ENCODE measurements at regions not wholly inside any gene's neighbourhood (a gene's known extent, or its start where the extent isn't known, plus 50 kb on each side); places are given as distances from the start of the nearest gene placed in this dataset.
"Not testable (repeated sequence)": the region's sequence is repeated elsewhere in the genome, so short reads cannot be mapped to it uniquely, and the experiment has no call there.

DNA sequence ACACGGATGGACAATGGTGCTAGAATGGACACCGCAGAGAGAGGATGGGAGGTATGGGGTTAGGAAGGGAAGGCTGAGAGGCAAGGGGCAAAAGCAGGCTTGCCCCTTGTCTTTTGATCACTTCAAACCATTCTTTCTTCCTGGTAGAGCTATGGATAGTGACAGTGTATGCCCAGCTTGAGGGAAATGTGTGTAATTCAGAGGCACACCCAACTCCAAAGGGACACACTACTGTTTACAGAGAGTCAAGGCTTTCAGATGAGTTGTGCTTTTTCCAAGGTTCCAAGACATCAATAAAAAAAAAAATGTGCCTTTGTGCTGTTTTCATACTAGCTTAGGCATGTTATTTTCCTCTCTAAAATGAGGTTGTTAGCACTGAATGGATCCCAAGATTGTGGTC, 185.0 kb downstream of the MCHR2 start:
- DNase-seq = no peak

DNA sequence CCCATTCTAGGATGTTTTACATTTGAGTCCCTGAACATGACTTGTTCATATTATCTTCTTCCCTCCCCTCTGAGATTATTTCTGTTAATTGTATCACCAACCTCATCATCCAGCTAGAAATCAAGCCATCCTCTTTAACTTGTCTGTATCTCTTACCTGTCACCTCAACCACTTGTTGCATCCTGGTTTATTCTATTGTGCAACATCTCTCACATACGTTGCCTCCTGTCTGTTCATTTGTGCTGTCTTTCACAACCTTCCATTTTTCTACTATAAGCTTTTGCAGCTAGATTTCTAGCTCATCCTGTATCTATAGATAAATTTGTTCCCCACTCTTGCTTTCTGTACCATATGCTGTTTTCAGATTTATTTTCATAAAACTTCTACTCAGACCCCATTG, 183.7 kb downstream of the MCHR2 start:
- DNase-seq = no peak

DNA sequence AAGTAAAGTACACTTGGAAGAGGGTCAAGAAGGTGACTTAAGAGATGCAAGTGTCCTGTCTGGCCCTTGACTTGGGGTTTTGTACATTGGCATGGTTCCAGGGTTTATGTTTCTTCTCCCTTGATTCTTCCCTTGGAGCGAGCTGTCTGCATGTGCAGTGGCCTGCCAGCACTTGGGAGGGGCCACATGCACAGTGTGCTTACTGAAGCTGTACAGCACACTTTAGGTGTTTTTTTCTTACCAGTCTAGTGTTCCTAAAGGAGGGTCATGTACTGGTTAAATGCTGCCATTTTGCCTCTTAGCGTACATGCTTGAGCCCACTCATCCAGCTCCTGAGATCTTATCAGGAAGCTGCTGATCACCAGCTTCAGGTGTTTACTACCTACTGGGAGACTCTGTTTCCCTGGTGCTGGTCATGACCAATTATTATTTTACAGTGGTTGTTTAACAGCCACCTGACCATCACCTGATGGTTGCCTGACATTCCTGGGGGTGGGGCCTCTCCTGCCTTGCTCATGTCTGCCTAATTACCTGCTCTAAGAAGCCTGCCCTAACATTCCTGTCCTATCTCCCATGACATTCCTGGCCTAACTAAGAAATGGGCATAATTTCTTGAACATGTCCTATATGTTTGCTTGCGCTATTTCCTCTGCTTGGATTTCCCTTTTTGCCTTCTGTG, 182.9 kb downstream of the MCHR2 start:
- no peak for DNase-seq

DNA sequence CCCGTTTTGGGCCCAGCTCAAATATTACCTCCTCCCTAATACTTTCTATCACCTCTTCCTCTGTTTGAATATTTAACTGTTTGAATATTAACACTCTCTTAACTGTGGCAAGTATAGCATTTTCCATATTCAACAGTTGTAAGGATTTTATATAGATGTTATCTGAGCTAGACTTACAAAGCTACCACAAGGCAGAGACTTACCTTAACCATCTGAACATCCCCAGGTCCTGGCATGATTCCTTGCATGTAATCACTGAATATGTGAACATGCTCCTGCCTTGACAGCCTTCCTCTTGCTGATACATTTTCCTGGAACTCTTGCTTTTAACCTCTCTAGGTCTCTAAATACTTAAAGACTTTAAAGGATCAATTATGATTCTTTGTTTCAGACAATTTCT, 182.4 kb downstream of the MCHR2 start:
- DNase-seq = no peak

DNA sequence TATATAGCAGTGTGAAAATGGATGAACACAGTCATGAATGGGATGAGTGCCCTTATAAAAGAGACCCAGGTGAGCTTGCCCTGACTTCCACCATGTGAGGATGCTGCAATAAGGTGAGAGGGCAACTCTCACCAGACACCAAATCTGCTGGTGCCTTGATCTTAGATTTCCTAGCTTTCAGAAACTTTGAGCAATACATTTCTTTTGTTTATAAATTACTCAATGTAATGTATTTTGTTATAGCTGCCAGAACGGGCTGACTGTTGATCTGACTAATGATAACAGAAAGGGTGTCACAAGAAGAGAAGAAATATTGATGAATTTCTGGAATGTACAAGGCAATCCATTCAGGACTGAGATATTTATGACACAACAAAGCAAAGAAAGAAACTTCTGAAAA, 180.5 kb downstream of the MCHR2 start:
- DNase-seq = no peak

DNA sequence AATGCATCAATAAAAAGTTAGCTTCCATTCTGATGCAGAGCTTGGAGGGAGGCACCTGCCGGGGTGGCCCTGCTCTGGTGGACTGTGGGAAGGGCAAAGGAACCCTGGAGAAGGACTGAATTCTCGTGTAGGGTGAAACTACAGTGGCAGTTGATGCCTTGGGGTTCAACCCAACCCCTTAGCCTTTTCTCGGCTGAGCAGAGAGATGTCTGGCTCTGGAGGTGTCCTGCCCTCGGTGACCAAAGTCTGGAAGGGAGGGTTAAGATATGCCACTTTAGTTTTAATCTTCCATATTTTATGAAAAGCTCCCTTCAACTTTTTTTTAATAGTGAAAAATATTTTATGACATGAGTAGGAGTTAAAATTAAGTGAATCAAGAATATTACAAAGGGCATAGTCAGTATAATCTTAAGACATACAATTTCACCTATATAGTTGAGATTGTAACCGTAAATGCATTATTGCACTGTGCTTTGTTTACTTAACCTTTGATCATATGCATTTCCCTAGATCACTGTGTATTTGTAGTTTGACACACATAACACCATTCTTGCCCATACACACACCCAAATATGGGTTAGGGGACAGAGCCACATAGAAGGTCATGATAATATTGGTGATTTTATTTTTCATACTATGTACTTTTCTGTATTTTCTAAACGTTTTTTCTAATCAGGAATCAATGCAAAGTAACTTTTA, 179.6 kb downstream of the MCHR2 start:
- DNase-seq = no peak

DNA sequence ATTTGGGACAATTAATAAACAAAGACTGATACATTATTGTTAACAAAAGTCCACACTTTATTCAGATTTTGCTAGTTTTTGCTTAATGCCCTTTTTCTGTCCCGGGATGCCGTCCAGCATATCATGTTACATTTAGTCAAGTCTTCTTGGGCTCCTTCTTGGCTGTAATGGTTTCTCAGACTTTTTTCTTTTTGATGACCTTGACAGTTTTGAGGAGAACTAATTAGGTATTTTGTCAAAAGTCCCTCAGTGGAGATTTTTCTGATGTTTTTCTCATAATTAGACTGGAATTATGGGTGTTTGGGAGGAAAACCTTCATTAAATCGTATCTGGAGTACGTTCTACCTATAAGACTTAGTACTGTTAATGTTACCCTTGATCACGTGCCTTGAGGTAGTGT, 177.2 kb downstream of the MCHR2 start:
- DNase-seq = no peak

DNA sequence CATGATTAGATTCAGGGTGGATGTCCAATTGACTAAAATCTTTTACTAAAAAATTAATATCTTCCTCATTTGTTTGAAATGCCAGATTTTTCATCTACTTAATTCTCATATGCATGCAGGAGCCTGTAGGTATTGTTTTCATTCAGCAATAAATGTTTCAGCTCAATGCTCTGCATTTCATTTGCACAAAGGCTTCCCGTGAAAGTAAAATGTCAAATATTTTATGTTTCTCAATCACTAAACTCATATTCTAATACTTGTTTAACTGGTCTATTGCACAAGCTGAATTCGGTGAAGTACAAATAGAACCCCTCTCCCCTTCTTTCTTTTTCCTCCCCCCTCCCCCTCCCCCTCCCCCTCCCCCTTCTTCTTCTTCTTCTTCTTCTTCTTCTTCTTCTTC, 175.9 kb downstream of the MCHR2 start:
- no peak for DNase-seq

DNA sequence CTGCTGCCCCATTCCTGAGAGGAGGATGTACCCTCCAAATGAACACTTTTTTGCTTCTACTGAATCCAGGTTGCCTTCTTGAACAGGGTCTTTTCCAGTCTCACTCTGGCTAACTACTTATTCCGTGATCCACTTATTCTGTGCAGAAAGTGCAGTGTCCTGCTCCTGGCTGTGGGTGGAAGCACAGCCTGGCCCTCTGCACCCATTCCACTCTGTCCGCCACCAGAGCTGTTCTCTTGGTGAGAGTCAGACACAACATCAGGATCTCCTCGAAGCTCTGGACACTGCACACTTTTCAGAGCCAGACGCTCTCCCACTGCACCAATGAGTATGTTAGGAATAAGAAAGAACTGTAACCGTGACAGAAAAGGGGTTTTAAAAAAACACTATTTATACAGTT, 174.2 kb downstream of the MCHR2 start:
- no peak for DNase-seq

DNA sequence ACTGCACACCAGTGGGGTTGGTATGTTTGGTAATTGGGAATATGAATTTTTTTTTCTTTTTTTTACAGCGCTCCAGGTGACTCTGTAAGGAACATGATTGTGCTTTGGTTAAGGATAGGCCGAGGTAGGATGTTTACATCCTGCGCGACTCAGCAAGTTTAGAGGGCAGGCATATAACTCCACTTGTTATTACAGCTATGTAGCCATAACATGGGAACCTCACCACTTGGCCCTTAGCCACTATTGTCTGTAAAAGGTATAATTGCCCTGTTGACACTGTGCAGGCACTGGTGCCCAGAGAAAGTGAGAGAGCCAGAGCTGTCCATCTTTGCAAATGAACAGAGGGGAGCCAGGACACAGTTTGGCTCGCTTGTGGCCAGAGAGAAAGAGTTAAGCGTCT, 172.9 kb downstream of the MCHR2 start:
- DNase-seq = no peak

DNA sequence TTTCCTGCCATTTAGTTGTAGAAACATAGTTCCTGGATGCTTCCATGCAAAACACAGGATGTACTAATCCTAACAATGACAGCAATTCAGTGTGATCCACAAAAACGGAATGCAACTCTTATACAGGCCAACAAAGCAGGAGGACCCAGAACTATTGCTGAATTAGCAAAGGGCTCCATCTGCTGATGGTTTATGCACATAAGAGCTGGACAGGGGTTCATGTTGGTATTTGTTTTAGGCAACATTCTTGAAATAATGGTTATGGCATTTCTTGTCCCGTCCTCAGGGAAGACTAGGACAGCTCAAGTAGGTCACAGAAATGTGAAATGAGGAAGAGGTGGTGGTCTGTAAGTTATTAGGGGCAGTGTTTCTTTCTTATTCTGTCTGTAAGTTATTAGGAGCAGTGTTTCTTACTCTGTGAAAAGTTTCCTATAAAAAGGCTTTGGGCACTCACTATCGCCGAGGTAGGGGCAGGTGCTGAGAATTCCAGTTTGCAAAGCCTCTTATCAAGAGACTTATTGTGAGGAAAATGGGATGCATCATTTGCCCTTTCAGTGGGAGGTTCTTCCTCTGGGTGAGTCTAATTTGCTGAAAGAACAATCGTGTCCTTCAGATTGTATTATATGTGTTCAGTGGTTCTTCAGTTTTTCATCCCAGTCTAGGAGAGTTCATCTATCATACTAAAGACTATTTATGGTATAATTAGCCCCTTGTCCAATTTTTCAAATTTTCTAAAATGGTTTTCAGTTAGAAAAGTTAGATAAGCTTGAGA, 171.1 kb downstream of the MCHR2 start:
- peak; percentile 57 for DNase-seq

DNA sequence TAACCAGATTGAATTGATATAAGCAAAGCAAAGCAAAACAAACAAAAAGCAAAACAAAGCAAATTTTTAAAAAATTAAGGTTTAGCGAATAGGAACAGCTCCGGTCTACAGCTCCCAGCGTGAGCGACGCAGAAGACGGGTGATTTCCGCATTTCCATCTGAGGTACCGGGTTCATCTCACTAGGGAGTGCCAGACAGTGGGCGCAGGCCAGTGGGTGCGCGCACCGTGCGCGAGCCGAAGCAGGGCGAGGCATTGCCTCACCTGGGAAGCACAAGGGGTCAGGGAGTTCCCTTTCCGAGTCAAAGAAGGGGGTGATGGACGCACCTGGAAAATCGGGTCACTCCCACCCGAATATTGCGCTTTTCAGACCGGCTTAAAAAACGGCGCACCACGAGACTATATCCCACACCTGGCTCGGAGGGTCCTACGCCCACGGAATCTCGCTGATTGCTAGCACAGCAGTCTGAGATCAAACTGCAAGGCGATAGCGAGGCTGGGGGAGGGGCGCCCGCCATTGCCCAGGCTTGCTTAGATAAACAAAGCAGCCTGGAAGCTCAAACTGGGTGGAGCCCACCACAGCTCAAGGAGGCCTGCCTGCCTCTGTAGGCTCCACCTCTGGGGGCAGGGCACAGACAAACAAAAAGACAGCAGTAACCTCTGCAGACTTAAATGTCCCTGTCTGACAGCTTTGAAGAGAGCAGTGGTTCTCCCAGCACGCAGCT, 170.3 kb downstream of the MCHR2 start:
- DNase-seq = not testable (repeated sequence)

DNA sequence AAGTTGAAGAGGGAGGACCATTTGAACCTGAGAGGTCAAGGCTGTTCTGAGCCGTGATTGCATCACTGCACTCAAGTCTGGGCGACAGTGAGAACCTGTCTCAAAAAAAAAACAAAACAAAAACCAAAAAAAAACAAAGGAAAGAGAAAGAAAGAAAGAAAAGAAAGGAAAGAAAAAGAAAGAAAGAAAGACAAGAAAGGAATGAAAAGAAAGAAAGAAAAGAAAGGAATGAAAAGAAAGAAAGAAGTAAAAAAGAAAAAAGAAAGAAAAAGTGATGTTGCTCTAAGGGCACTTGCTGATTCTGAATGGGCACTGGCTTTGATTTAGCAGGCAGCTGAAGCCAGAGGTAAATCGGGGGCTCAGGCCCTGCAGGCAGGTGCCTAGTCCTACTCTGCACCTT, 161.0 kb downstream of the MCHR2 start:
- DNase-seq = no peak

DNA sequence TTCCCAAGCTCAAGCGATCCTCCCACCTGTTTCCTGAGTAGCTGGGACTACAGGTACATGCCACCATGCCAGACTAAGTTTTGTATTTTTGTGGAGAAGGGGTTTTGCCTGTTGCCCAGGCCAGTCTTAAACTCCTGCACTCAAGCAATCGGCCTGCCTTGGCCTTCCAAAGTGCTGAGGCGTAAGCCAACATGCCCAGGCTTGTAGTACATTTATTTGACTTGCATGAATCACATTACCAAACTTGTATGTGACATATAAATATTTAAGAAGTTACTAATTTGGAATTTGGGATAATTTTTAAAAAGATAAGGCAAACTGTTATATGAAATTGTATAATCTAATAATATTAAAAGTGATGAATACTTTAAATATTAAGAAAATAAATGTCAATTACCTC, 157.6 kb downstream of the MCHR2 start:
- DNase-seq = no peak

DNA sequence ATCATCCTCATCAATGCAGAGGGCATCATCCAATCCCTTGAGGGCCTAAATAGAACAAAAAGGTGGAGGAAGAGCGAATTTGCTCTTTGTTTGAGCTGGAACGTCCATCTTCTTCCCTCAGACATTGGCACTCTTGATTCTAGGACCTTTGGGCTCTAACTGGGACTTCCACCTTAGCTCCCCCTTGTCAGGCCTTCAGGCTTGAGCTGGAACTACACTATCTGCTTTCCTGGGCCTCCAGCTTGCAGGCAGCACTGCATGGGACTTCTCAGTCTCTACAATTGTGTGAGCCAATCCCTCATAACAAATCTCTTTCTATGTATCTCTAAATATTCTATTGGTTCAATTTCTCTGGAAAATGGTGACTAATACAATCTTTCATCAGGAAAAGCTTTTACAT, 155.4 kb downstream of the MCHR2 start:
- no peak for DNase-seq

DNA sequence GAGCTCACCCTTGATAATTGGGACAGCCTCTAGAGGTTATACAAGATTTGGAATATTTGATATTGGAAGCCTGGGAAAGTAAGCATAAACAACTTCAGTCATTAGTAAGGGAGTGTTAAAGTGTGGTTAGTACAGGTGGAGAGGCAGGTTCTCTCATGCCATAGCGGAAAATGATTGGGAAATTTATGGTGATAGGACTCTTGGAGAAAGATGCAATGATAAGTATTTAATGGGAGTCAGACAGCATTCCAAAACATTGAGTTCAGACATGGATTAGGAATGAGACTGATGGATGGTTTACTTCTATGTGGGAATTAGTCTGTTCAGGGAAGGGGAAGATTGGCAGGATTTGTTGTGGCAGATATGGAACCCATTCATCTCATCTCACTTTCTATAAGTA, 152.7 kb downstream of the MCHR2 start:
- DNase-seq = no peak

DNA sequence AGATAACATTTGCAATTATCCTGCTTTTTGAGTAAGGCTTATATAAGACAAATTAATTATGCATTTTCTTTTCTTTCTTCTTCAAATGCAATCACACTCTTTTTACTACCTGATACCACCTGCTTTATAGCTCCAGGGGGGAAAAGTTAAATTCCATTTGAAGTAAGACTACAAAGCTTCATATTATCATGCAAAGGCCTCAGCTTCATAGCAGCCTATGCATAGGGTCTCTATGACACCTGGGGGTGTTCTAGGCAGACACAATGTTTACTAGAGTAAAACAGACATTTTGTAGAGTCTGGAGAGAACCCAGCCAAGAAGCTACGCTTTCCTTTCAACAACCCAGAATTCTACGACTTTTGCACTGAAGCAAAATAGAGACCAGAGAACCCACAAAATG, 148.0 kb downstream of the MCHR2 start:
- DNase-seq = no peak

DNA sequence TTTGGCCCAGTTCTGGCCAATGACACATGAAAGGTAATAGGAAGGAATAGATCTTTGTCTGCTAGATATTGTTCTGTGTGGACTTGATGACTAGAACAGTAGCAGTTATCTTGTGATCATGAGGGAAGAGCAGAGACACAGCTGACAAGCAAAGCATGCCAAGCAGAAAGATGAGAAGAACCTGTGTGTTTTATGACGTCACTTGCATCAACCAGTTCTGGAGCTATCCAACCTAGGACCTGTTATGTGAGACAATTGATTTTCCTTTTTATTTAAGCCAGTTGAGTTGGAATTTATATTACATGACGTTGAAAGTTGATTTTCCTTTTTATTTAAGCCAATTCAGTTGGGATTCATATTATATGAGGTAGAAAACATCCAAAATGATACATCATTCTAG, 143.2 kb downstream of the MCHR2 start:
- no peak for DNase-seq

DNA sequence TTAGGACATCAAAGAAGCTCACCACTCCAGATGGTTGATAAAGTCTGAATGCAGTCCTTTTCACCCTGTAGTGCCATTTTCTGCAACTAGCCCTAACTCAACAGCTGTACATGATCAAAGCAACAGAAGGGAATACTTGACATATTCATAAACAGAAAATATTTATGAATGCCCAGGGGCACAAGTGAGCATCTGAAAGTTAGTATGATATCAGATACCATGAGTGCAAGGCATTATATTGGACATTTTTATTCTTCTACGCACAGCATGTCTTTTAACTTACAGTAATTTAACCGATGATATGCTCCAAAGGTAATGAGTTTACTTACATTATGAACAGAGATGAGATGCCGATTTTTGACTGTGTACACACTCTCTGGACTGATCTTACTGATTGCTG, 142.0 kb downstream of the MCHR2 start:
- DNase-seq = no peak

DNA sequence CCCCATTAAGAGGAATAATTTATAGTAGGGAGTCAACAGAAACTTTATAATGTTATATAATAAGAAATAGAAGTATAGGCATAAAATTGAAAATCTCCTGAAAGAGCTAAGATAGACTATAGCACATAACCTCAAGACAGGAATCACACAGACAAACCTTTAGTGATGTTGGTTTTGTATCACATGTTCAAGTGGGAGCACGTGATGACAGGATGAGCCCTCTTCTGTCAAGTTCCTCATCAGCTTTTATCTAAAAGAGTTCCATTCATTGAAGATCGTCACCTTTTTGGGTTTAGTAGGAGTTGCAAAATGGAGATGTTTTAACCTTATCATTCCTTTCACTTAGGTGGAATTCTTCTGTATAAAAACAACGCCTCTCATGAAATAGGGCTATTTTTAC, 127.0 kb downstream of the MCHR2 start:
- DNase-seq = no peak

DNA sequence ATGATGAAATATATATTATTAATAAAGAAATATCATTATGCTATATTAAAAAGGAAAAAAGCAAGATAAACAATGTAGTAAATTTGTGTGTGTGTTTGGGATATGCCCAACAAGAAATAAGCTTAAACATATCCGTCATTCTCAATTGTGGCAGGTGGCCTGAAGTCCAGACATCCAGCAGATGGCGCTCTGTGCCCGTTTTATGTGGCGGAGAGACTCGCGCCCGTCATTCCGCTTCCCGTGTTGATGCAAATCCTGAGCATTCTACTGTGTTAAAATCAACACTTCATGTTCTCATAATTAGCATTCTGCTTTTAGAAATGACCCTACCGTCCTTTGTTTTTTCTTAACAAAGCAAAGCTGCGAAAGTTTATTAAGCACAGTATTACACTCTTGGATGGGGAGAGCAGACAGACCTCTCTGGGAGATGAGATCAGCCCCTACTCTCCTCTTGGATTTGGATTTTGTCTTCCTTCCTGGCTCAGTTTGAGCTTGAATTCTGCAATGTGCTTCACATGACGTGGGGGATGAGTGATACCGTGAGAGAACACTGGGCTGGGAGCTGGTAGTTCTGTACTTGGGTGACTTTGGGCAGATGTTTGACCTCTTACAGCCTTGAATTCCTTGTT, 125.8 kb downstream of the MCHR2 start:
- DNase-seq = peak; percentile 68
